Stimulated activated naive CD8-positive, alpha-beta T cell treated with anti-CD3 and anti-CD28 coated beads, Interleukin-15, amount 100 ng/mL, for 72 hours (primary cell): ENCODE measurements at regions not wholly inside any gene's neighbourhood (a gene's known extent, or its start where the extent isn't known, plus 50 kb on each side); places are given as distances from the start of the nearest gene placed in this dataset.

Source experiments
- ATAC-seq: fragments of 150-1000 bp; cut with Tn5 transposase; 2 replicates; pipeline ENCODE4 v1.10.0; 2021; ENCODE audit warnings: mild to moderate bottlenecking, moderate library complexity
- DNase-seq, 2 donors: peaks; one replicate each; pipeline ENCODE4 v3.0.0; 2021 to 2022
- H3K27ac Mint-ChIP-seq, 2 donors: one replicate each; pipeline ENCODE4 v1.8.0; 2022; ENCODE audit warnings: mild to moderate bottlenecking in 2 of 2, mixed read lengths in 2 of 2, moderate library complexity in 2 of 2
- H3K27me3 Mint-ChIP-seq: one replicate; pipeline ENCODE4 v1.8.0; 2022; ENCODE audit warnings: mixed read lengths
- H3K4me1 Mint-ChIP-seq: one replicate; pipeline ENCODE4 v1.8.0; 2022; ENCODE audit warnings: mild to moderate bottlenecking, mixed read lengths
- H3K4me3 Mint-ChIP-seq, 2 donors: one replicate each; pipeline ENCODE4 v1.8.0; 2022; ENCODE audit warnings: mild to moderate bottlenecking in 2 of 2, mixed read lengths in 2 of 2, moderate library complexity in 1 of 2
- H3K9me3 Mint-ChIP-seq, 2 donors: one replicate each; pipeline ENCODE4 v1.8.0; 2022; ENCODE audit warnings: mixed read lengths in 2 of 2

GRCh38 chr2:831225-831536, 119.5 kb upstream of the SNTG2 start:
- Mint-ChIP-seq H3K4me1 (peaks cover 18% of the 10 kb centered on the region), H3K27ac (no peak overlapping the region), H3K27me3 (peaks cover 32% of the 10 kb centered on the region), H3K9me3 (no peaks in the 10 kb centered on the region), H3K4me3 (no peak overlapping the region)
- DNase-seq (no peak), ATAC-seq (no peak)

GRCh38 chr2:830419-831224, 120.0 kb upstream of the SNTG2 start:
- Mint-ChIP-seq H3K9me3 (no peaks in the 10 kb centered on the region), H3K4me1 (peaks cover 18% of the 10 kb centered on the region), H3K4me3 (no peak overlapping the region), H3K27me3 (peaks cover 32% of the 10 kb centered on the region), H3K27ac (no peak overlapping the region)
- DNase-seq (no peak), ATAC-seq (no peak)

GRCh38 chr2:829047-829446, 121.6 kb upstream of the SNTG2 start:
- Mint-ChIP-seq H3K4me3 (no peak overlapping the region), H3K27me3 (peaks cover 40% of the 10 kb centered on the region), H3K9me3 (no peaks in the 10 kb centered on the region), H3K4me1 (peaks cover 18% of the 10 kb centered on the region), H3K27ac (no peak overlapping the region)
- ATAC-seq (no peak), DNase-seq (no peak)

GRCh38 chr2:824954-825353, 125.7 kb upstream of the SNTG2 start:
- Mint-ChIP-seq H3K9me3 (peaks cover 0 to 6% of the 10 kb centered on the region in 2 donors), H3K27ac (peak overlapping the region in 1 of 2 donors; percentile 84), H3K4me1 (no peaks in the 10 kb centered on the region), H3K27me3 (peaks cover 30% of the 10 kb centered on the region), H3K4me3 (no peak overlapping the region)
- no peak for DNase-seq
- ATAC-seq = no peak

- ATAC-seq (no peak), DNase-seq (no peak)
- no peak overlapping the region for H3K4me3 Mint-ChIP-seq
- H3K27ac Mint-ChIP-seq = no peak overlapping the region
- no peaks in the 10 kb centered on the region for H3K4me1 Mint-ChIP-seq
- H3K27me3 Mint-ChIP-seq = peaks cover 25% of the 10 kb centered on the region
- peaks cover 0 to 6% of the 10 kb centered on the region in 2 donors for H3K9me3 Mint-ChIP-seq
These were observed 126.1 kb upstream of the SNTG2 start for GRCh38 chr2:824524-824923.

- Mint-ChIP-seq H3K4me1 (no peaks in the 10 kb centered on the region), H3K4me3 (no peak overlapping the region), H3K9me3 (peaks cover 0 to 6% of the 10 kb centered on the region in 2 donors), H3K27ac (no peak overlapping the region), H3K27me3 (peaks cover 15% of the 10 kb centered on the region)
- ATAC-seq (no peak), DNase-seq (no peak)
These were observed 129.1 kb upstream of the SNTG2 start for GRCh38 chr2:821546-821945.

GRCh38 chr2:819601-820000, 131.0 kb upstream of the SNTG2 start:
- Mint-ChIP-seq H3K4me3 (no peak overlapping the region), H3K27me3 (peaks cover 8% of the 10 kb centered on the region), H3K27ac (no peak overlapping the region), H3K4me1 (no peaks in the 10 kb centered on the region), H3K9me3 (peaks cover 0 to 6% of the 10 kb centered on the region in 2 donors)
- ATAC-seq = no peak
- DNase-seq = no peak

- peaks cover 7% of the 10 kb centered on the region for H3K27me3 Mint-ChIP-seq
- no peak overlapping the region for H3K4me3 Mint-ChIP-seq
- no peak for DNase-seq
- H3K9me3 Mint-ChIP-seq = peaks cover 0 to 6% of the 10 kb centered on the region in 2 donors
- H3K4me1 Mint-ChIP-seq = no peaks in the 10 kb centered on the region
- peak overlapping the region in 1 of 2 donors; percentile 37 for H3K27ac Mint-ChIP-seq
- no peak for ATAC-seq
These were observed 131.5 kb upstream of the SNTG2 start for GRCh38 chr2:819121-819520.

- H3K4me3 Mint-ChIP-seq = no peak overlapping the region
- DNase-seq = no peak
- H3K27me3 Mint-ChIP-seq = peaks cover 7% of the 10 kb centered on the region
- no peak overlapping the region for H3K27ac Mint-ChIP-seq
- no peak for ATAC-seq
- H3K4me1 Mint-ChIP-seq = no peaks in the 10 kb centered on the region
- peaks cover 0 to 6% of the 10 kb centered on the region in 2 donors for H3K9me3 Mint-ChIP-seq
These were observed 133.2 kb upstream of the SNTG2 start for GRCh38 chr2:817336-818015.

- Mint-ChIP-seq H3K4me3 (no peak overlapping the region), H3K27ac (no peak overlapping the region), H3K9me3 (peaks cover 0 to 14% of the 10 kb centered on the region in 2 donors), H3K27me3 (no peaks in the 10 kb centered on the region), H3K4me1 (no peaks in the 10 kb centered on the region)
- ATAC-seq (no peak), DNase-seq (no peak)
These were observed 134.4 kb upstream of the SNTG2 start for GRCh38 chr2:816278-816677.

- Mint-ChIP-seq H3K27ac (no peak overlapping the region), H3K27me3 (no peaks in the 10 kb centered on the region), H3K4me3 (no peak overlapping the region)
These were observed 133.2 kb upstream of the TMEM18 start for GRCh38 chr2:810397-810796.

GRCh38 chr2:807300-807699, 130.1 kb upstream of the TMEM18 start:
- no peak overlapping the region for H3K4me3 Mint-ChIP-seq
- peaks cover 0 to 8% of the 10 kb centered on the region in 2 donors for H3K9me3 Mint-ChIP-seq
- DNase-seq (no peak), ATAC-seq (no peak)
- no peak overlapping the region for H3K27ac Mint-ChIP-seq
- no peaks in the 10 kb centered on the region for H3K4me1 Mint-ChIP-seq
- no peaks in the 10 kb centered on the region for H3K27me3 Mint-ChIP-seq

More at GRCh38 chr2:810397-810796, 133.2 kb upstream of the TMEM18 start:
- Mint-ChIP-seq H3K9me3 (peaks cover 0 to 8% of the 10 kb centered on the region in 2 donors), H3K4me1 (no peaks in the 10 kb centered on the region)
- DNase-seq (no peak), ATAC-seq (no peak)

GRCh38 chr2:805664-806063, 128.5 kb upstream of the TMEM18 start:
- no peaks in the 10 kb centered on the region for H3K27me3 Mint-ChIP-seq
- H3K27ac Mint-ChIP-seq = no peak overlapping the region
- DNase-seq = no peak

GRCh38 chr2:797993-798392, 120.8 kb upstream of the TMEM18 start:
- no peaks in the 10 kb centered on the region for H3K9me3 Mint-ChIP-seq
- H3K4me3 Mint-ChIP-seq = no peak overlapping the region
- ATAC-seq (no peak), DNase-seq (no peak)
- H3K4me1 Mint-ChIP-seq = no peaks in the 10 kb centered on the region
- H3K27ac Mint-ChIP-seq = no peak overlapping the region
- no peaks in the 10 kb centered on the region for H3K27me3 Mint-ChIP-seq

More at GRCh38 chr2:805664-806063, 128.5 kb upstream of the TMEM18 start:
- ATAC-seq = no peak
- H3K9me3 Mint-ChIP-seq = no peaks in the 10 kb centered on the region
- no peaks in the 10 kb centered on the region for H3K4me1 Mint-ChIP-seq
- H3K4me3 Mint-ChIP-seq = no peak overlapping the region

GRCh38 chr2:797556-797955, 120.3 kb upstream of the TMEM18 start:
- H3K4me1 Mint-ChIP-seq = no peaks in the 10 kb centered on the region
- no peaks in the 10 kb centered on the region for H3K9me3 Mint-ChIP-seq
- H3K27me3 Mint-ChIP-seq = no peaks in the 10 kb centered on the region
- H3K4me3 Mint-ChIP-seq = no peak overlapping the region
- ATAC-seq = no peak
- DNase-seq = no peak
- no peak overlapping the region for H3K27ac Mint-ChIP-seq

- H3K27me3 Mint-ChIP-seq = no peaks in the 10 kb centered on the region
- no peak overlapping the region for H3K4me3 Mint-ChIP-seq
- H3K4me1 Mint-ChIP-seq = no peaks in the 10 kb centered on the region
- H3K27ac Mint-ChIP-seq = no peak overlapping the region
- ATAC-seq (no peak), DNase-seq (no peak)
- no peaks in the 10 kb centered on the region for H3K9me3 Mint-ChIP-seq
These were observed 119.2 kb upstream of the TMEM18 start for GRCh38 chr2:796141-796985.
